Ishikawa (cell line): ENCODE measurements at regions not wholly inside any gene's neighbourhood (a gene's known extent, or its start where the extent isn't known, plus 50 kb on each side); places are given as distances from the start of the nearest gene placed in this dataset.

Experiments
- CEBPB ChIP-seq: IDR thresholded peaks from 2 replicates; pipeline ENCODE4 v1.6.1; 2012
- EP300 ChIP-seq: IDR thresholded peaks from 2 replicates; pipeline ENCODE4 v1.6.1; 2012; ENCODE audit warnings: borderline replicate concordance
- FOXM1 ChIP-seq: IDR thresholded peaks from 2 replicates; pipeline ENCODE4 v1.6.1; 2012; ENCODE audit warnings: low read depth, borderline replicate concordance
- NFIC ChIP-seq: IDR thresholded peaks from 2 replicates; pipeline ENCODE4 v1.6.1; 2012
- RAD21 ChIP-seq: IDR thresholded peaks from 2 replicates; pipeline ENCODE4 v1.6.1; 2012; ENCODE audit warnings: low read depth
- TAF1 ChIP-seq: IDR thresholded peaks from 2 replicates; pipeline ENCODE4 v1.6.1; 2012; ENCODE audit warnings: low read depth, mild to moderate bottlenecking
- ZBTB7A ChIP-seq: IDR thresholded peaks from 2 replicates; pipeline ENCODE4 v1.6.1; 2012; ENCODE audit warnings: low read depth
- TF ChIP-seq, protein P1 (sequence below): IDR thresholded peaks from 2 replicates; pipeline ENCODE4 v1.6.1; 2012
- TF ChIP-seq, protein P2 (sequence below): IDR thresholded peaks from 2 replicates; pipeline ENCODE4 v1.6.1; 2012; ENCODE audit warnings: low read depth, mild to moderate bottlenecking
- TF ChIP-seq, protein P3 (sequence below): IDR thresholded peaks from 2 replicates; pipeline ENCODE4 v1.6.1; 2012

DNA sequence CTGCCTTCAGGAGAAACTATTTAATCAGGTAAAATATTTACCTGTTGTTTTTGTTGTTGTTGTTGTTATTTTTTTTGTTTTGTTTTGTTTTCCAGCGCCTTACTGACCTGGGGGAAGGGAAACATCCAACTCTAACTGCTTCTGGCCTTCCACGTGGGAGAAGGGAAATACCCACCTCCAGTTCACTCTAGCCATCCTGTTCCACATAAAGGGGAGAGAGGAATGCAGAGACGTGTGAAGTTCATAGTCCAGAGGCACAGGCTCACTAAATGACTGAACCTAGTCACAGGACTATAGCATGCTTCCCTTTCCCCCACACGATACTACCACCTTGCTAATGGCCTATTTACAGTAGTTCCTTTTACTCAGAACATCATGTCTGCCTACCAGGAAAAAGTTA is 72.4 kb upstream of the VSTM5 start:
- no peak for TF ChIP-seq EP300
- no peak for TF ChIP-seq CEBPB
- TF ChIP-seq, protein P1, sequence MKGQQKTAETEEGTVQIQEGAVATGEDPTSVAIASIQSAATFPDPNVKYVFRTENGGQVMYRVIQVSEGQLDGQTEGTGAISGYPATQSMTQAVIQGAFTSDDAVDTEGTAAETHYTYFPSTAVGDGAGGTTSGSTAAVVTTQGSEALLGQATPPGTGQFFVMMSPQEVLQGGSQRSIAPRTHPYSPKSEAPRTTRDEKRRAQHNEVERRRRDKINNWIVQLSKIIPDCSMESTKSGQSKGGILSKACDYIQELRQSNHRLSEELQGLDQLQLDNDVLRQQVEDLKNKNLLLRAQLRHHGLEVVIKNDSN = no peak
- TF ChIP-seq, protein P2, sequence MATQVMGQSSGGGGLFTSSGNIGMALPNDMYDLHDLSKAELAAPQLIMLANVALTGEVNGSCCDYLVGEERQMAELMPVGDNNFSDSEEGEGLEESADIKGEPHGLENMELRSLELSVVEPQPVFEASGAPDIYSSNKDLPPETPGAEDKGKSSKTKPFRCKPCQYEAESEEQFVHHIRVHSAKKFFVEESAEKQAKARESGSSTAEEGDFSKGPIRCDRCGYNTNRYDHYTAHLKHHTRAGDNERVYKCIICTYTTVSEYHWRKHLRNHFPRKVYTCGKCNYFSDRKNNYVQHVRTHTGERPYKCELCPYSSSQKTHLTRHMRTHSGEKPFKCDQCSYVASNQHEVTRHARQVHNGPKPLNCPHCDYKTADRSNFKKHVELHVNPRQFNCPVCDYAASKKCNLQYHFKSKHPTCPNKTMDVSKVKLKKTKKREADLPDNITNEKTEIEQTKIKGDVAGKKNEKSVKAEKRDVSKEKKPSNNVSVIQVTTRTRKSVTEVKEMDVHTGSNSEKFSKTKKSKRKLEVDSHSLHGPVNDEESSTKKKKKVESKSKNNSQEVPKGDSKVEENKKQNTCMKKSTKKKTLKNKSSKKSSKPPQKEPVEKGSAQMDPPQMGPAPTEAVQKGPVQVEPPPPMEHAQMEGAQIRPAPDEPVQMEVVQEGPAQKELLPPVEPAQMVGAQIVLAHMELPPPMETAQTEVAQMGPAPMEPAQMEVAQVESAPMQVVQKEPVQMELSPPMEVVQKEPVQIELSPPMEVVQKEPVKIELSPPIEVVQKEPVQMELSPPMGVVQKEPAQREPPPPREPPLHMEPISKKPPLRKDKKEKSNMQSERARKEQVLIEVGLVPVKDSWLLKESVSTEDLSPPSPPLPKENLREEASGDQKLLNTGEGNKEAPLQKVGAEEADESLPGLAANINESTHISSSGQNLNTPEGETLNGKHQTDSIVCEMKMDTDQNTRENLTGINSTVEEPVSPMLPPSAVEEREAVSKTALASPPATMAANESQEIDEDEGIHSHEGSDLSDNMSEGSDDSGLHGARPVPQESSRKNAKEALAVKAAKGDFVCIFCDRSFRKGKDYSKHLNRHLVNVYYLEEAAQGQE = no peak
- no peak for TF ChIP-seq NFIC
- no peak for TF ChIP-seq TAF1
- TF ChIP-seq FOXM1 = no peak
- TF ChIP-seq, protein P3, sequence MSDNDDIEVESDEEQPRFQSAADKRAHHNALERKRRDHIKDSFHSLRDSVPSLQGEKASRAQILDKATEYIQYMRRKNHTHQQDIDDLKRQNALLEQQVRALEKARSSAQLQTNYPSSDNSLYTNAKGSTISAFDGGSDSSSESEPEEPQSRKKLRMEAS = no peak
- no peak for TF ChIP-seq ZBTB7A
- no peak for TF ChIP-seq RAD21
